T-helper 1 cell treated with Interleukin-12 subunit alpha and Interleukin-12 subunit beta and Interleukin-4 antibody, amounts not matched to agents 30 μg/mL and 1 μg/mL, for 36 hours (primary cell): ENCODE measurements at regions not wholly inside any gene's neighbourhood (a gene's known extent, or its start where the extent isn't known, plus 50 kb on each side); places are given as distances from the start of the nearest gene placed in this dataset.

Source experiments
- H3K27ac Mint-ChIP-seq: one replicate; pipeline ENCODE4 v1.8.0; 2021; ENCODE audit warnings: mild to moderate bottlenecking, mixed read lengths
- H3K27me3 Mint-ChIP-seq: one replicate; pipeline ENCODE4 v1.8.0; 2021; ENCODE audit warnings: low read depth, mixed read lengths
- H3K36me3 Mint-ChIP-seq: one replicate; pipeline ENCODE4 v1.8.0; 2021; ENCODE audit warnings: low read depth, mixed read lengths
- H3K4me1 Mint-ChIP-seq: one replicate; pipeline ENCODE4 v1.8.0; 2021; ENCODE audit warnings: low read depth, mixed read lengths
- H3K4me3 Mint-ChIP-seq: one replicate; pipeline ENCODE4 v1.8.0; 2021; ENCODE audit warnings: mild to moderate bottlenecking, moderate library complexity, mixed read lengths
- H3K9me3 Mint-ChIP-seq: one replicate; pipeline ENCODE4 v1.8.0; 2021; ENCODE audit warnings: mixed read lengths

GRCh38 chr22:48832592-48832991, 995.1 kb downstream of the BRD1 start:
- Mint-ChIP-seq H3K27me3 (no peaks in the 10 kb centered on the region), H3K4me3 (no peak overlapping the region), H3K36me3 (no peaks in the 10 kb centered on the region), H3K9me3 (peaks cover 25% of the 10 kb centered on the region), H3K27ac (no peak overlapping the region), H3K4me1 (no peaks in the 10 kb centered on the region)

- H3K9me3 Mint-ChIP-seq, result peaks cover 15% of the 10 kb centered on the region
- no peaks in the 10 kb centered on the region for H3K36me3 Mint-ChIP-seq
- no peak overlapping the region for H3K27ac Mint-ChIP-seq
- H3K4me1 Mint-ChIP-seq, result no peaks in the 10 kb centered on the region
- H3K4me3 Mint-ChIP-seq, result no peak overlapping the region
- H3K27me3 Mint-ChIP-seq, result no peaks in the 10 kb centered on the region
Measured at GRCh38 chr22:48829908-48830307, 997.8 kb downstream of the BRD1 start.

GRCh38 chr22:48828688-48829087, 999.0 kb downstream of the BRD1 start:
- Mint-ChIP-seq H3K4me3 (no peak overlapping the region), H3K27ac (no peak overlapping the region), H3K36me3 (no peaks in the 10 kb centered on the region), H3K27me3 (no peaks in the 10 kb centered on the region), H3K9me3 (peaks cover 14% of the 10 kb centered on the region), H3K4me1 (no peaks in the 10 kb centered on the region)

DNA sequence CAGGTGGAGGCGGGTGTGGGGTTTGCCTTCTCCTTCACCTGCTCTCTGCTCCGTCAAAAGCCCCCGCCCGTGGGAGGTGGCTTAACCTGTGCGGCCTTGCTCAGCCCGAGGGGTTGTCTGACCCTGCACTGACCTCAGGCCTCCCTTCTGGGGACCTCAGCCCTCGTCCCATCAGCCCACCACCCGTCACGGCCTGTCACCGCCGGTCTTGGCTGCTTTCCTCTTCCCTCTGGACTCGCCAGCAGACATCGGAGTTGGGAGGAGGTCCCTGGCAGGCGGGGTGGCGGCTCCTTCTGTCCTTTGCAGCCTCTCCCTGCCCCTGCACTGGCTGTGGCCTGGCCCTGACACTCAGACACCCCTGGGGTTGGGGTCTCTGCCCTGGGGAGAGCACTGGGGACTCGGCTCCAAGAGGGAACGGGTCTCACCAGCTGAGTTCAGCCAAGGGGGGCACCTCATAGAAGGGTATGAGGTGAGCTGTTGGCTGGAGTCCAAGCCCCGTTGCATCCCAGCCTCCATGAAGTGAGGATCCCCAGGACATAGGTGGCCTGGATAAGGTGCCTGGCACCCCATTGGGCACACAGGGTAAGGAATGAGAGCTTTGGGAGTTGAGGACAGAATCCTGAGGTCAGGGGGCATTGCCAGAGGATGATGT, 999.6 kb downstream of the BRD1 start:
- Mint-ChIP-seq H3K9me3 (peaks cover 7% of the 10 kb centered on the region), H3K27me3 (no peaks in the 10 kb centered on the region), H3K4me3 (no peak overlapping the region), H3K36me3 (no peaks in the 10 kb centered on the region), H3K27ac (no peak overlapping the region), H3K4me1 (no peaks in the 10 kb centered on the region)

DNA sequence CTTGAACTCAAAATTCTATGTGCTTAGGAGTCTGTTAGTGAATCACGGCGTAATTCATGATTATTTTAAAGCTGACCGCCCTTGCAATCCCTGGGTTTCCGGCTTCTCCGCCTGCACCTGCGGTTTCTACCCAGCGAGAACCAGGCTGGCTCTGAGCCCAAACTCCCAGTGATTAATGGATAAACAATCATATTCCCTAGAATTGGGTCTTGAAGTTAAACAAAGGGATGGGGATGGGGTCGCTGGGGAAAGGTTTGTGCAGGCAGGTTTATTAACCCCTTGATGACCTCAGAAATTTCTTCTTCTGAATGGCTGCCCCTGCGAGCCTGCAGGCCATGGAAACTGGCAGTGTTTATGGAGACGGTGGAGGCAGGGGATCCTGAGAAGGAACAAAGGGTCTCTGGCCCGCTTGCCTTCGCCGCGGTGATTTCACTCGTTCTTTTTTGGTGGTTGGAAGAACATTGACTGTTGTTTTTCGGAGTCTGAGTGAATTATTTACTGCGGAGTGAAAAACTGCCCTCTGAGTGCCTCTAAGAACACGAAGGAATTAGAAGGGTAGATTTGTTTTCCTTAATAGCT, 1000.3 kb downstream of the BRD1 start:
- Mint-ChIP-seq H3K27me3 (no peaks in the 10 kb centered on the region), H3K27ac (no peak overlapping the region), H3K9me3 (peaks cover 3% of the 10 kb centered on the region), H3K4me1 (no peaks in the 10 kb centered on the region), H3K36me3 (no peaks in the 10 kb centered on the region), H3K4me3 (no peak overlapping the region)

DNA sequence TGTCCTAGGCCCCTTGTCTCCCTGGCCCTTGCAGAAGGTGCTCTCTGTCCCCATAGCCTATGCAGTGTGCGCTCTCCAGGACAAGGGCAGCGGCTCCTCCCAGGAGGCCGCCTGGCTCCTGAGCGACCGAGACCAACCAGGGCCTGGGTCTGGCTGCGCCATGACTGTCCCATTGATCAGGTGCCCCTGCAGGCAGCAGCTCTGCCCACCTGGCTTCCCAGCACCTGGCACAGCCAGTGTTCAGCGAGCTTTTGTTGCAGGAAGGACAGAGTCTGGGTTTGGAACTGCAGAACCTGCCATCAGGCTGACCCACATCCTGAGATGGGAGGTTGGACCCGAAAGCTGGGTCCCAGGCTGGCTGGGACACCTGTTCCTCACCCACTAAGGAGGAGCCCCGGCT, 1001.1 kb downstream of the BRD1 start:
- H3K27me3 Mint-ChIP-seq, result no peaks in the 10 kb centered on the region
- no peaks in the 10 kb centered on the region for H3K4me1 Mint-ChIP-seq
- H3K36me3 Mint-ChIP-seq, result no peaks in the 10 kb centered on the region
- H3K4me3 Mint-ChIP-seq, result no peak overlapping the region
- peaks cover 3% of the 10 kb centered on the region for H3K9me3 Mint-ChIP-seq
- H3K27ac Mint-ChIP-seq, result no peak overlapping the region

GRCh38 chr22:48825802-48826520, 1001.7 kb downstream of the BRD1 start:
- Mint-ChIP-seq H3K9me3 (peaks cover 3% of the 10 kb centered on the region), H3K4me3 (no peak overlapping the region), H3K27me3 (no peaks in the 10 kb centered on the region), H3K4me1 (no peaks in the 10 kb centered on the region), H3K36me3 (no peaks in the 10 kb centered on the region), H3K27ac (no peak overlapping the region)

GRCh38 chr22:48824712-48825651, 1002.7 kb downstream of the BRD1 start:
- no peaks in the 10 kb centered on the region for H3K9me3 Mint-ChIP-seq
- no peaks in the 10 kb centered on the region for H3K4me1 Mint-ChIP-seq
- no peak overlapping the region for H3K27ac Mint-ChIP-seq
- H3K36me3 Mint-ChIP-seq, result no peaks in the 10 kb centered on the region
- H3K27me3 Mint-ChIP-seq, result no peaks in the 10 kb centered on the region
- H3K4me3 Mint-ChIP-seq, result no peak overlapping the region

GRCh38 chr22:48823941-48824340, 1003.7 kb downstream of the BRD1 start:
- no peaks in the 10 kb centered on the region for H3K36me3 Mint-ChIP-seq
- H3K4me1 Mint-ChIP-seq, result no peaks in the 10 kb centered on the region
- no peaks in the 10 kb centered on the region for H3K27me3 Mint-ChIP-seq
- no peaks in the 10 kb centered on the region for H3K9me3 Mint-ChIP-seq
- H3K4me3 Mint-ChIP-seq, result no peak overlapping the region
- no peak overlapping the region for H3K27ac Mint-ChIP-seq

DNA sequence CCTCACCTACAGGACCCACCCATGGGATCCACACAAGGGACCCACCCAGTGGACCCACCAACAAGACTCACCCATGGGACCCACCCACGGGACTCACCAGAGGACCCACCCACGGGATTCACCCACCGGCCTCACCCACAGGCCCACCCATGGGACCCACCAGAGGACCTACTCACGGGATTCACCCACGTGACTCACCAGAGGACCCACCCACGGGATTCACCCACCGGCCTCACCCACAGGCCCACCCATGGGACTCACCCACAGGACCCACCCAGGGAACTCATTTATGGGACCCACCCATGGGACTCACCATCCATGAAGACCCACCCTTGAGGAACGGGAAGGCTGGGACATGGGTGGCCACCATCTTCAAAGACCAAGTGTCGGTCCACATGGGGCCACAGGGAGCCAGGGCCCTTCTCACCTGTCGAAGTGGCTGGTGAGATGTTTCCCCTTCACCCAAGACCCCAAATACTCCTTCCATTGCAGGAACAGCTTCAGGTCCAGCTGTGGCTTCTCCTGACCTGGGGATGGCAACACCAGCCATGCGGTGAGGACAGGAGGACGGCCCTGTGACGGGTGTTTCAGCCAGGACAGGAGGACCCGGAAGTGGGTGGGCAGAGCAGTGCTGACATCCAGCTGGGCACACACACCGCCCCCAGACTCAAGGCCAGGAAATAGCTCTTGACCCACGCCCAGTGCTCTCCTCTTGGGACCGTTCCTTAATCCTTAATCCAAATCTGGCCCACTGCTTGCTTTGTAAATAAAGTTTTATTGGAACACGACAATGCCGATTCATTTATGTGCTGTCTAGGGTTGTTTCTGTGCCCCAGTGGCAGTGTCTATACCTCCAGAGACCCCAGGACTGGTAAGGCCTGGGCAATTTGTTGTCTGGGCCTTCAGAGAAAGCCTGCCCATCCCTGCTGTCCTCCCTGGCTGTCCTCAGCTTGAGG, 1005.1 kb downstream of the BRD1 start:
- no peak overlapping the region for H3K27ac Mint-ChIP-seq

GRCh38 chr22:48821727-48822126, 1005.9 kb downstream of the BRD1 start:
- Mint-ChIP-seq H3K4me1 (no peaks in the 10 kb centered on the region), H3K4me3 (no peak overlapping the region), H3K9me3 (no peaks in the 10 kb centered on the region), H3K36me3 (no peaks in the 10 kb centered on the region), H3K27ac (no peak overlapping the region), H3K27me3 (no peaks in the 10 kb centered on the region)

More for the DNA sequence above, 1005.1 kb downstream of the BRD1 start:
- Mint-ChIP-seq H3K4me3 (no peak overlapping the region), H3K9me3 (no peaks in the 10 kb centered on the region), H3K4me1 (no peaks in the 10 kb centered on the region), H3K36me3 (no peaks in the 10 kb centered on the region), H3K27me3 (no peaks in the 10 kb centered on the region)

GRCh38 chr22:48821346-48821690, 1006.4 kb downstream of the BRD1 start:
- no peaks in the 10 kb centered on the region for H3K9me3 Mint-ChIP-seq
- no peak overlapping the region for H3K27ac Mint-ChIP-seq

DNA sequence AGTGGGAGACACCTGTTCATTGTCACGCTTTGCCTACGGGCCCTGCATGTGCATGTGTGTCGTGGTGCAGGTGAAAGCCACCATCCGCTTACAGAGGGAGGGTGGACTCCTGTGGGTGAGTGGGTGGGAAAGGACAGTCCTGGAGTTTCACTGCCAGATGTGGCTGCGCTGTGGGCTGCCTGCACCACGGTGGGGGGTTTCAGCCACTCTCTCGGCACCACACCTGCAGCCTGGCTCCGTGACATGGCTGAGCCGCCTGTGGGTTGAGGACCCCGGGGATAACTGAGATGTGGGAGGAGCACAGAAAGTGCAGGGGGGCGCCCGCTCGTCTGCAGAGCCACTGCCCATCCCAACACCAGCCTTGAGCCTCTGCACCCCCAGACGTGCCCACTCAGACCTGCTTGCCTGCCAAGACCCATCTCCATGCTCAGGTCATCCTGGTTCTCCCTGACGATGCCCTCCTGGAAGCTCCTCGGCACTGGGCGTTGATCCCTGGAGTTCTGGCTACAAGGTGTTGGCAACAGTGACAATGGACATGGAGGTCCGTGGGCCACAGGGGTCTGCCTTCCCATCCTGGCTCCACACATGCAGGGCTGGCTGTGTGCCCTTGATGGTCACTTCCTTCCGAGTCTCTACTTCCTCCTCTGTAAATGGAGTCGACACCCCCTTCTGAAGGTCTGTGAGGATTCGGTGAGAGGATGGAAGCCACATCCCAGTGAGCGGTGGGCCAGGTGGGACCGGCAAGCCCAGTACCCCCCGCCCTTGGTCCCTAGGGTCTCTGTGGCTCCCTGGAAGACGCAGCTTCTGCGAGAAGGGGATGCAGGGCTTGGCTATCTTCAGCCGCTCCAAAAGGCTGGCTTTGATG, 1007.0 kb downstream of the BRD1 start:
- Mint-ChIP-seq H3K4me1 (no peaks in the 10 kb centered on the region), H3K27ac (no peak overlapping the region), H3K9me3 (no peaks in the 10 kb centered on the region), H3K4me3 (no peak overlapping the region), H3K27me3 (no peaks in the 10 kb centered on the region), H3K36me3 (no peaks in the 10 kb centered on the region)

More at GRCh38 chr22:48821346-48821690, 1006.4 kb downstream of the BRD1 start:
- no peaks in the 10 kb centered on the region for H3K36me3 Mint-ChIP-seq
- no peak overlapping the region for H3K4me3 Mint-ChIP-seq
- no peaks in the 10 kb centered on the region for H3K27me3 Mint-ChIP-seq
- no peaks in the 10 kb centered on the region for H3K4me1 Mint-ChIP-seq
